Right renal cortex interstitium (tissue), 3 donors: ENCODE measurements at regions not wholly inside any gene's neighbourhood (a gene's known extent, or its start where the extent isn't known, plus 50 kb on each side); places are given as distances from the start of the nearest gene placed in this dataset.

ENCODE experiments used
- DNase-seq, 3 donors: peaks; one replicate each; pipeline ENCODE4 v3.0.0-alpha.2; 2013; ENCODE audit warnings: low read depth in 3 of 3, low spot score in 2 of 3

GRCh38 chr4:141913928-141914327 lies 277.5 kb downstream of the IL15 start:
- peak in 1 of 3 donors; percentile 19 for DNase-seq

- no peak for DNase-seq
Observed at GRCh38 chr4:141914746-141915145, 278.4 kb downstream of the IL15 start.

GRCh38 chr4:141919649-141920048 lies 283.3 kb downstream of the IL15 start:
- no peak for DNase-seq

DNA sequence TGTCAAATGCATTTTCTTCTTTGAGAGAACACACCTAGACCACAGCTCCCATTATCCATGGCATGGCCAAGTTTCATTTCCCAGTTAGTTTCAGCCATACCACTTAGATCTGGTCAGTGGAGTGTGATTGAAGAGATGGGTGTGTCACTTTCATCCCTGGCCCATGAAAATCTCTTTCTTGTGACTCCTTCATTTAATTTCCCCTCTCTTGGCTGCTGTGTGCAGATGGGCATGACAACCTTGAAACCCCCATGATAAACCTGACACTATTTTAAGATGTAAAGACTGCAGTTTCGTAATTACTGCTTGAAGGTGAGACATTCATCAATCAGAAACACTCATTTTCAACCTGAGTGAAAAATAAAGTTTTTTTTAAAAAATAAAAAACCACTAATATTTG lies 284.9 kb downstream of the IL15 start:
- no peak for DNase-seq

DNA sequence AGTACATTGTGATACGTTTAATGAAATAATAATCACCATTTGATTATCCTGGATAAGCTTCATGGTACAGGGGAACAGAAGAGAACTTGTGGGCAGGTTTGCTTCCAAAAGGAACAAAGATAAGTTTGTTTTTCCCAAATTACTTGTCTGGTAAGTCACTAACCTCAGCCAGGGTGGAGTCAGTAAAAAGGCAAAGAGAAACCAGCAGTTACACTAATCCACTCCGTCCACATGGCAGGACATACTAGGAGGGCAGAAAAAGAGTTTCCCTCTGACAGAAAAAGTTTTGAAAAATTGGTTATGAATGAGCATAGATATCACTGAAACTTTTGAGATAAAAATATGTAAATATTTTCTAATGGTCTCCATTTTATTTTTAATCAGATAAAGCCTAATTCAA lies 285.9 kb downstream of the IL15 start:
- DNase-seq: no peak

DNA sequence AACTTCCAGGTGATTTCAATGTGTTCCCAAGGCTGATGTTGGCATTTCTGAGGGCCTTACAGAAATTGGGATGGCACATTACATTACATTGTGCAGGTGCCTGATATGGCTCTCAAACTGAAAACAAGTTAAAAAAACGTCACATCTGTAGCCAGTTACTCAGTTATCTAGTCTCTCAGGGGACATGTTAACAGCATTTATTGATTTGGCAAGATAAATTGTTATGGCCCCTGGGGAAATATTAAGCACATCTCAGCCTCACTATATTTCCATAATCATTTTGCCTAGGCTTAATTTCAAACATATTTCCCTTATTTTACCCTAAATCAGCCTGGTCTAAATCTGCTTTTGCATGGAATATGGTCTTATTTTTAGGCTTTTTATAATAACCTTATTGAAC lies 290.0 kb downstream of the IL15 start:
- DNase-seq: no peak

DNA sequence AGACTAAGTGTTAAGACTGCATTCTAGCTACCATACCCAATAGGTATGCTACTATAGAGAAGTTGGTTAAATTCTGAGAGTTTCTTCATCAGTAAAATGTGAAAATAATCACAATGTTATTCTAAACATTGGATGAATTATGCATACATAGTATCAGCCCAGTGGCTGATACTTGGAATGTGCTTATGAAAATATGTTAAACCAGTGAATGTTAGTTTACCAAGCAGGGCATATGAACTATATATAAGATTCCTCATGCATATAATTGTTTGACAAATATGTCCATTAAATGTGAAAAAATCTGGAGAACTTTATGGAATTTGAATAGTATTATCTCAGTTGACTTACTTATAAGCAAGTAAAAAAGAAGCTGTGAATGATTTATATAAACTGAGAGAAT lies 296.1 kb downstream of the IL15 start:
- no peak for DNase-seq

- DNase-seq: no peak
Observed at GRCh38 chr4:141933978-141934377, 297.6 kb downstream of the IL15 start.

DNA sequence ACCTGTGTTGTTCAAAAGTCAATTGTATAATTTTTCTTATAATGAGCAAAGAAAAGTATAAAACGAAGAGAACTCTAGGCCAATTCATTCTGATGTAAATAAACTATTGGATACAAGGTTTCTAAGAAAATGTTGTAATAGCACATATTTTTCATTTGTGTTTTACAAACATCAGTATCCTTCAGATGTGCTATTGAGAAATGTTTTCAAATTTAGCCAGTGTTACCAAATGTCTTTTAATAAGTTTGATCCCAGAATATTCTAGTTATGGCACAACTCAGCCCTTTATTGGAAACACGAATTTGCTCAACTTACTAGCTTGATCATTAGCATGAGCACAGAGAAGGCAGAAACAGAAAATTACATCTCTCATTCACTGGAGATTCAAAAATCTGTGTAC lies 319.3 kb downstream of the IL15 start:
- DNase-seq: no peak

DNA sequence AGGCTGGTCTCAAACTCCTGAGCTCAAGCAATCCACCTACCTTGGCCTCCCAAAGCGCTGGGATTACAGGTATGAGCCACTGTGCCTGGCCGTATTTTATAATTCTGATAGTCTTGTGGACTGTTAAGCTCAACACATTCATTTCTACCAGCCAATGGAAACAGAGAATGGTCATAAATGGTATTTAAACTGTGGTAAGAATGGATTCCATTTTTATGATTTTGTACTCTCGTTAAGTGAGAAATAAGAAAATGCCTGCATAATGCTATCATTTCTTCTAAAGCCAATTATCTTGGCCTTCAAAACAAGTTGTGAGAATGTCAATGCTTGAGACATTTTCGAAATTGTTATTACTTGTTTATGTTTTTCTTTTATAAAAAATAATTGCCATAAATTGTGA lies 321.0 kb downstream of the IL15 start:
- DNase-seq: no peak

GRCh38 chr4:141962486-141962885 lies 326.1 kb downstream of the IL15 start:
- DNase-seq: no peak

- DNase-seq: no peak
Observed at GRCh38 chr4:141971869-141972268, 335.5 kb downstream of the IL15 start.

- DNase-seq: no peak
Observed at GRCh38 chr4:141972950-141973349, 336.6 kb downstream of the IL15 start.
